ENCODE measurements at regions not wholly inside any gene's neighbourhood (a gene's known extent, or its start where the extent isn't known, plus 50 kb on each side); places are given as distances from the start of the nearest gene placed in this dataset.

GRCh38 chr20:11468880-11469279 is 448.8 kb upstream of the BTBD3 start:
- Histone ChIP-seq H3K27me3 (no peaks in the 10 kb centered on the region), H3K36me3 (no peaks in the 10 kb centered on the region), H3K27ac (no peak overlapping the region), H3K4me3 (no peak overlapping the region), H3K4me1 (peaks cover 0 to 12% (median 6%) of the 10 kb centered on the region in 4 donors), H3K9me3 (no peaks in the 10 kb centered on the region)
- no peak for TF ChIP-seq CTCF (IDR thresholded peaks at IDR 0.05)
- no peak for TF ChIP-seq POLR2AphosphoS5 (IDR thresholded peaks at IDR 0.05)
- TF ChIP-seq POLR2A (IDR thresholded peaks at IDR 0.05): no peak
- TF ChIP-seq EP300 (IDR thresholded peaks at IDR 0.05): no peak
- 89 to 90% methylated on average over 2 of the region's 2 CpGs for WGBS, 2 donors
- intact Hi-C loops (cut with DNase I): no loop called here
- DNase-seq: no peak

DNA sequence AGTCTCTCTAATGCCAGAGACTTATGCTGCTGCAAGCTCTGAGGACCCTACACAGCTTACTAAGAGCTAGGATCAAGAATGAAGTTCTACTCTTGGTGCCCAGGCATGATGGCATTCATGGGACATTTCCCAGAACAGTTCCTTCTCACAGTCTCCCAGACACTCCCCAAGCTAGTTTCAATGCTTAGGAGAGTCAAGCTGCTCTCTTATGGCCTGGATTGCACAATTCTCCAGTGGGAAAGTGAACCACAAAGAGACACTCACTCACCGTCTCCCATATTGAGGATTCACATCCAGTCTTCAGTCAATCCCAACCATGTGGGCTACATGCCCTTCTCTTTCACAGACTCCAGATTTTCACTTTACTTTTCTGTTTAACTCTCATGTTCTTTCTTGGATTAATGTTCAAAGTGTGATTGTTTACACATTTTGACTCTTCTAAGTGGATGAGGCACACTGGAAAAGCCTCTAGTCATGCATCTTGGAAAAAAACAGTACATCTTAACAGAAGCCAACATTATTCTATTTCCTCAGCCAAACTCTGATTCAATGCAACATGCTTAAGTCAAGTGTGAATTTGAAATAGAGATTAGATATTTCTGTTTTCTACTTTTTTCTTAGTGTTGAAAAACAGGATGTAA is 447.8 kb upstream of the BTBD3 start:
- intact Hi-C loops (cut with DNase I): no loop called here
- Histone ChIP-seq H3K4me1 (peaks cover 0 to 12% (median 6%) of the 10 kb centered on the region in 4 donors), H3K4me3 (no peak overlapping the region), H3K27me3 (no peaks in the 10 kb centered on the region), H3K36me3 (no peaks in the 10 kb centered on the region), H3K9me3 (no peaks in the 10 kb centered on the region), H3K27ac (no peak overlapping the region)
- no peak for TF ChIP-seq POLR2AphosphoS5 (IDR thresholded peaks at IDR 0.05)
- no peak for TF ChIP-seq EP300 (IDR thresholded peaks at IDR 0.05)
- no peak for TF ChIP-seq POLR2A (IDR thresholded peaks at IDR 0.05)
- no peak for TF ChIP-seq CTCF (IDR thresholded peaks at IDR 0.05)
- no peak for DNase-seq
- 82 to 88% methylated on average over 1 of the region's 1 CpG for WGBS, 2 donors

DNA sequence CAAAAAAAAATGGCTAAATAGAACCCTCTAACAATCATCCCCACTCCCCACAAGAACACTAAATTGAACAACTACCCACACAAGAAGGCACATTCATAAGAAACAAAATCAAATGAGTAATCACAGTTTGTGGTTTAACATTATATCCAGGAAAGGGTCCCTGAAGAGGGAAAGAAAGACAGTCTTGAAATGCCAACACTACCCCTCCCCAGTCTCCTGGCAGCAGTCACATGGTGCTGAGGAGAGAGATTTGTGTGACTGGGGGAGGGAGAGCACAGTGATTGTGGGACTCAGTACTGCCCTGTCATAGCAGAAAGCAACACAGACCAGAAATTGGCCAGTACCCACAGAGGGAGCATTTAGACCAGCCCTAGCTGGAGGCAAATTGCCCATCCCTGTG is 443.7 kb upstream of the BTBD3 start:
- Histone ChIP-seq H3K27ac (no peak overlapping the region), H3K27me3 (no peaks in the 10 kb centered on the region), H3K4me3 (no peak overlapping the region), H3K36me3 (no peaks in the 10 kb centered on the region), H3K9me3 (no peaks in the 10 kb centered on the region), H3K4me1 (peaks cover 0 to 12% (median 6%) of the 10 kb centered on the region in 4 donors)
- no peak for TF ChIP-seq POLR2AphosphoS5 (IDR thresholded peaks at IDR 0.05)
- TF ChIP-seq CTCF (IDR thresholded peaks at IDR 0.05): no peak
- TF ChIP-seq EP300 (IDR thresholded peaks at IDR 0.05): no peak
- no peak for TF ChIP-seq POLR2A (IDR thresholded peaks at IDR 0.05)
- intact Hi-C loops (cut with DNase I): no loop called here
- DNase-seq: no peak

GRCh38 chr20:11483697-11484096 is 434.0 kb upstream of the BTBD3 start:
- H3K27ac ChIP-seq: no peak overlapping the region
- no peaks in the 10 kb centered on the region for H3K36me3 ChIP-seq
- H3K27me3 ChIP-seq: no peaks in the 10 kb centered on the region
- no peak for DNase-seq
- H3K4me1 ChIP-seq: peaks cover 0 to 6% (median 3%) of the 10 kb centered on the region in 4 donors
- no peak overlapping the region for H3K4me3 ChIP-seq
- no peaks in the 10 kb centered on the region for H3K9me3 ChIP-seq
- 85 to 96% methylated on average over 1 of the region's 1 CpG for WGBS, 2 donors
- intact Hi-C loops (cut with DNase I): no loop called here
- TF ChIP-seq CTCF (IDR thresholded peaks at IDR 0.05) (no peak), POLR2A (IDR thresholded peaks at IDR 0.05) (no peak), POLR2AphosphoS5 (IDR thresholded peaks at IDR 0.05) (no peak), EP300 (IDR thresholded peaks at IDR 0.05) (no peak)

DNA sequence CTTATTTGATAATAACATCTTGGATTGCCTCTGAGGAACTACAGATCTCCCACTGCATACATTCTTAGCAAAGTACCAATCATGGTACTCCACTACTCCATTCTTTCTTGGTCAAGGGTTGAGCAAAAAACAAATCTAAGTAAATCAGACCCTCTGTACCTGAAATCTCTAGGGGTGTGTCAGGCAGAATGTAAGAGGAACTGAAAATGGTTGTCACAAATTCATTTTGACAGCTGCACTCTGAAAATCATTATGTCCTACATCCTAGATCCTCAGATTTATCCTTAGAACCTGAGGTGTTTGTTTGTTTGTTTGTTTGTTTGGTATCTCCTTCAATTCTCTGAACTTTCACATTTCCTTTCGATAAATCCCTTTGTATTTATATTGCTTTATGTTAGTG is 433.2 kb upstream of the BTBD3 start:
- WGBS, 2 donors: 90 to 91% methylated on average over 1 of the region's 1 CpG
- peaks cover 0 to 6% (median 3%) of the 10 kb centered on the region in 4 donors for H3K4me1 ChIP-seq
- no peak overlapping the region for H3K27ac ChIP-seq
- intact Hi-C loops (cut with DNase I): no loop called here
- no peaks in the 10 kb centered on the region for H3K27me3 ChIP-seq
- H3K4me3 ChIP-seq: no peak overlapping the region
- no peak for DNase-seq
- TF ChIP-seq CTCF (IDR thresholded peaks at IDR 0.05) (no peak), EP300 (IDR thresholded peaks at IDR 0.05) (no peak), POLR2AphosphoS5 (IDR thresholded peaks at IDR 0.05) (no peak), POLR2A (IDR thresholded peaks at IDR 0.05) (no peak)
- H3K36me3 ChIP-seq: no peaks in the 10 kb centered on the region
- H3K9me3 ChIP-seq: no peaks in the 10 kb centered on the region

Data from sigmoid colon (tissue), 6 donors.